H9 (cell line): ENCODE measurements at regions not wholly inside any gene's neighbourhood (a gene's known extent, or its start where the extent isn't known, plus 50 kb on each side); places are given as distances from the start of the nearest gene placed in this dataset.

Experiments used
- DNase-seq: peaks from one replicate; pipeline ENCODE4 v3.0.0-alpha.2; 2017
- H2AFZ ChIP-seq: one replicate; pipeline ENCODE4 v1.6.1; 2013; ENCODE audit warnings: mild to moderate bottlenecking, low read length, control low read depth, moderate library complexity
- H2AK5ac ChIP-seq: 2 replicates; pipeline ENCODE4 v1.6.1; 2013; ENCODE audit warnings: low read length, control low read depth, mixed read lengths; ENCODE audit not compliant: insufficient read length
- H2BK120ac ChIP-seq: one replicate; pipeline ENCODE4 v1.6.1; 2013; ENCODE audit warnings: low read depth, mild to moderate bottlenecking, low read length, control low read depth, inconsistent platforms; ENCODE audit not compliant: poor library complexity, severe bottlenecking
- H2BK12ac ChIP-seq: 2 replicates; pipeline ENCODE4 v1.6.1; 2013; ENCODE audit warnings: low read length, control low read depth, mixed read lengths, low read depth; ENCODE audit not compliant: insufficient read length
- H2BK15ac ChIP-seq: 2 replicates; pipeline ENCODE4 v1.6.1; 2013; ENCODE audit warnings: low read depth, low read length, control low read depth
- H2BK20ac ChIP-seq: one replicate; pipeline ENCODE4 v1.6.1; 2013; ENCODE audit warnings: low read depth, mild to moderate bottlenecking, low read length, control low read depth, inconsistent platforms; ENCODE audit not compliant: poor library complexity, severe bottlenecking
- H2BK5ac ChIP-seq: 2 replicates; pipeline ENCODE4 v1.6.1; 2013; ENCODE audit warnings: low read length, control low read depth, mixed read lengths; ENCODE audit not compliant: insufficient read length
- H3K14ac ChIP-seq: 2 replicates; pipeline ENCODE4 v1.6.1; 2013; ENCODE audit warnings: low read length, control low read depth; ENCODE audit not compliant: insufficient read depth
- H3K18ac ChIP-seq: 2 replicates; pipeline ENCODE4 v1.6.1; 2013; ENCODE audit warnings: low read depth, mild to moderate bottlenecking, mixed read lengths, low read length, control low read depth; ENCODE audit not compliant: insufficient read length
- H3K23ac ChIP-seq: 2 replicates; pipeline ENCODE4 v1.6.1; 2013; ENCODE audit warnings: low read length, control low read depth, mixed read lengths, low read depth; ENCODE audit not compliant: insufficient read length
- H3K23me2 ChIP-seq: 2 replicates; pipeline ENCODE4 v1.6.1; 2013; ENCODE audit warnings: low read depth, mild to moderate bottlenecking, mixed read lengths, low read length, control low read depth; ENCODE audit not compliant: insufficient read length, poor library complexity, severe bottlenecking
- H3K27ac ChIP-seq: 2 replicates; pipeline ENCODE4 v1.5.1; 2013; ENCODE audit warnings: low read length, control low read depth, mixed read lengths, low read depth; ENCODE audit not compliant: insufficient read length
- H3K27me3 ChIP-seq: 2 replicates; pipeline ENCODE4 v1.6.1; 2013; ENCODE audit warnings: low read length, control low read depth, inconsistent platforms; ENCODE audit not compliant: insufficient read depth
- H3K4ac ChIP-seq: 2 replicates; pipeline ENCODE4 v1.6.1; 2013; ENCODE audit warnings: low read depth, mild to moderate bottlenecking, control low read depth, inconsistent platforms, low read length, moderate library complexity
- H3K4me1 ChIP-seq: 2 replicates; pipeline ENCODE4 v1.6.1; 2013; ENCODE audit warnings: low read length, control low read depth, inconsistent platforms; ENCODE audit not compliant: insufficient read depth
- H3K4me2 ChIP-seq: 2 replicates; pipeline ENCODE4 v1.6.1; 2013; ENCODE audit warnings: low read length, control low read depth, mixed read lengths; ENCODE audit not compliant: insufficient read length, insufficient read depth
- H3K56ac ChIP-seq: 2 replicates; pipeline ENCODE4 v1.6.1; 2013; ENCODE audit warnings: low read depth, mild to moderate bottlenecking, mixed read lengths, low read length, control low read depth; ENCODE audit not compliant: insufficient read length
- H3K79me1 ChIP-seq: 2 replicates; pipeline ENCODE4 v1.6.1; 2013; ENCODE audit warnings: low read depth, mild to moderate bottlenecking, moderate library complexity, low read length, control low read depth, inconsistent platforms; ENCODE audit not compliant: insufficient read depth, poor library complexity, severe bottlenecking
- H3K79me2 ChIP-seq: 2 replicates; pipeline ENCODE4 v1.6.1; 2013; ENCODE audit warnings: low read length, control low read depth, inconsistent platforms; ENCODE audit not compliant: insufficient read depth
- H3K9ac ChIP-seq: 2 replicates; pipeline ENCODE4 v1.6.1; 2013; ENCODE audit warnings: low read length, control low read depth, mixed read lengths; ENCODE audit not compliant: insufficient read length; ENCODE audit errors: extremely low read depth
- H3K9me3 ChIP-seq: one replicate; pipeline ENCODE4 v1.6.1; 2013; ENCODE audit warnings: low read depth, low read length, inconsistent platforms; ENCODE audit not compliant: control insufficient read depth
- H3T11ph ChIP-seq: one replicate; pipeline ENCODE4 v1.6.1; 2013; ENCODE audit warnings: mild to moderate bottlenecking, low read length, control low read depth, inconsistent platforms
- H4K20me1 ChIP-seq: one replicate; pipeline ENCODE4 v1.6.1; 2013; ENCODE audit not compliant: control insufficient read depth, insufficient read length, insufficient read depth
- H4K5ac ChIP-seq: 2 replicates; pipeline ENCODE4 v1.6.1; 2013; ENCODE audit warnings: low read depth, mild to moderate bottlenecking, mixed read lengths, low read length, control low read depth; ENCODE audit not compliant: insufficient read length
- H4K8ac ChIP-seq: replicated peaks from 2 replicates; pipeline ENCODE4 v1.6.1; 2013; ENCODE audit warnings: low read length, control low read depth, mixed read lengths, low read depth; ENCODE audit not compliant: insufficient read length
- H4K91ac ChIP-seq: 2 replicates; pipeline ENCODE4 v1.6.1; 2013; ENCODE audit warnings: low read depth, mild to moderate bottlenecking, moderate library complexity, mixed read lengths, low read length, control low read depth; ENCODE audit not compliant: insufficient read length
- H3K27ac Mint-ChIP-seq, 3 experiments: 2 replicates in 2 of 3; 3 replicates in 1 of 3; pipeline ENCODE4 v1.8.0; 2020 to 2021; ENCODE audit warnings: mixed read lengths in 3 of 3, mild to moderate bottlenecking in 1 of 3, moderate library complexity in 1 of 3
- H3K27me3 Mint-ChIP-seq: 2 replicates; pipeline ENCODE4 v1.8.0; 2021; ENCODE audit warnings: low read depth, mild to moderate bottlenecking, moderate library complexity, mixed read lengths
- H3K36me3 Mint-ChIP-seq, 3 experiments: 2 replicates in 2 of 3; 3 replicates in 1 of 3; pipeline ENCODE4 v1.8.0; 2020 to 2021; ENCODE audit warnings: low read depth in 3 of 3, mixed read lengths in 3 of 3; ENCODE audit not compliant: insufficient read depth in 1 of 3
- H3K4me1 Mint-ChIP-seq, 2 experiments: 2 replicates each; pipeline ENCODE4 v1.8.0; 2020; ENCODE audit warnings: mixed read lengths in 2 of 2
- H3K4me3 Mint-ChIP-seq, 2 experiments: 2 replicates in 1 of 2; 3 replicates in 1 of 2; pipeline ENCODE4 v1.8.0; 2020 to 2021; ENCODE audit warnings: mild to moderate bottlenecking in 2 of 2, mixed read lengths in 2 of 2, moderate library complexity in 1 of 2
- H3K9me3 Mint-ChIP-seq, 2 experiments: 2 replicates in 1 of 2; 3 replicates in 1 of 2; pipeline ENCODE4 v1.8.0; 2020; ENCODE audit warnings: mild to moderate bottlenecking in 2 of 2, mixed read lengths in 2 of 2, moderate library complexity in 1 of 2
- CTCF ChIP-seq: fragments of 200-600 bp; sonication (generic); conservative IDR thresholded peaks from 3 replicates; pipeline ENCODE4 v1.8.0; 2021; ENCODE audit warnings: antibody characterized with exemption, mild to moderate bottlenecking
- WGBS: extraction: QIAGEN DNeasy Blood & Tissue Kit; methylation state at CpG from one replicate; pipeline ENCODE4 v1.1.7; 2013; ENCODE audit warnings: missing lambda C conversion rate, low lambda C conversion rate, mixed read lengths; ENCODE audit not compliant: insufficient read length; ENCODE audit errors: extremely low coverage; 5-methylcytosine and 5-hydroxymethylcytosine counted together

GRCh38 chr19:16002406-16003384 is 53.9 kb downstream of the OR10H4 start:
- Mint-ChIP-seq H3K27me3 (no peaks in the 10 kb centered on the region; the same call in none of the 2 replicates), H3K36me3 (peaks cover 4 to 22% (median 8%) of the 10 kb centered on the region in 3 experiments; a peak in 5 of 7 replicates), H3K4me3 (no peak overlapping the region), H3K4me1 (no peaks in the 10 kb centered on the region), H3K27ac (peak overlapping the region in 1 of 3 experiments; percentile 33; a peak in 1 of 7 replicates), H3K9me3 (peaks cover 80 to 97% of the 10 kb centered on the region in 2 experiments)
- WGBS, result no CpG with 5 or more reads among the region's 11 CpGs
- Histone ChIP-seq H3K14ac (no peak overlapping the region), H3K4me2 (no peak overlapping the region), H3T11ph (no peak overlapping the region), H3K79me2 (no peaks in the 10 kb centered on the region), H2BK12ac (no peak overlapping the region), H4K20me1 (no peaks in the 10 kb centered on the region), H2AFZ (no peak overlapping the region), H3K27ac (no peak overlapping the region), H2AK5ac (no peak overlapping the region), H2BK20ac (no peak overlapping the region), H3K23me2 (no peaks in the 10 kb centered on the region), H2BK15ac (no peak overlapping the region), H4K5ac (no peak overlapping the region), H3K9me3 (peaks cover 80% of the 10 kb centered on the region), H2BK120ac (no peak overlapping the region), H3K27me3 (no peaks in the 10 kb centered on the region), H4K91ac (no peak overlapping the region), H3K79me1 (no peaks in the 10 kb centered on the region), H3K4ac (no peak overlapping the region), H4K8ac (no peak overlapping the region), H3K9ac (no peak overlapping the region), H3K4me1 (no peaks in the 10 kb centered on the region), H3K18ac (no peak overlapping the region), H3K23ac (no peak overlapping the region), H2BK5ac (no peak overlapping the region), H3K56ac (no peak overlapping the region)
- TF ChIP-seq CTCF, result no peak
- no peak for DNase-seq
